ENCODE measurements at regions not wholly inside any gene's neighbourhood (a gene's known extent, or its start where the extent isn't known, plus 50 kb on each side); places are given as distances from the start of the nearest gene placed in this dataset.

DNA sequence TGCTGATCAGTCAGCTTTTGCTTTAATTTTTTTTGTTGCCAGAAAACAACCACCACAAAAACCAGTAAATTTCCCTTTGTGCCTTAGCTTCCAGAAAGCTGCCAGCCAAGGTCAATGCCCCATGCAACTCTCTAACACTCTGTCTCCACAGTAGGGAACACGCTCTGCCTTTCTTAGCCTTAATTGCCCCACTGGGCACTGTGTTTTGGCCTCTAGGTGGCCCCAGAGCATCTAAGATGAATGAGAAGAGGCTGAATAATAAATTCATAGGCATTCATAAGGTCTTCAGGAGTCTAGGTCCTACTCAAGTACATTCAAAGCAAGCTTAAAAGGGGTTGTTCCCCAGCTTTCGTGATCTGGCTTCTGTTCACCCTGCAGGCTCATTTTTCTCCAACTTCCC is 57.7 kb upstream of the PASD1 start:
- Histone ChIP-seq H3K9me3 (ENCODE audit: low read depth, low read length, poor library complexity, severe bottlenecking) (no peaks in the 10 kb centered on the region), H3K4me1 (ENCODE audit: insufficient read depth, low read length, poor library complexity, severe bottlenecking) (no peaks in the 10 kb centered on the region), H3K27ac (ENCODE audit: low read depth, low read length, poor library complexity, severe bottlenecking) (no peak overlapping the region), H3K27me3 (replicated peaks; ENCODE audit: insufficient read depth, low read depth, low read length, poor library complexity) (peaks cover 4% of the 10 kb centered on the region), H3K4me3 (ENCODE audit: low read depth, low read length, poor library complexity, severe bottlenecking) (no peak overlapping the region), H3K36me3 (ENCODE audit: insufficient read depth, low read length, poor library complexity, severe bottlenecking) (no peaks in the 10 kb centered on the region)
- intact Hi-C loops (cut with micrococcal nuclease; ENCODE audit: unreplicated experiment): loop anchor here (5.0 kb wide), 1 partner anchor 172 kb away; no protein-coding TSS in a partner anchor
- ChIA-PET CTCF (no interaction called here), POLR2A (ENCODE audit: low non-redundant PET) (no interaction called here)
- peak; percentile 37 for DNase-seq (ENCODE audit: low spot score)
- BruUV-seq (replicated peaks): no TSS peak
- TF ChIP-seq, protein P1, sequence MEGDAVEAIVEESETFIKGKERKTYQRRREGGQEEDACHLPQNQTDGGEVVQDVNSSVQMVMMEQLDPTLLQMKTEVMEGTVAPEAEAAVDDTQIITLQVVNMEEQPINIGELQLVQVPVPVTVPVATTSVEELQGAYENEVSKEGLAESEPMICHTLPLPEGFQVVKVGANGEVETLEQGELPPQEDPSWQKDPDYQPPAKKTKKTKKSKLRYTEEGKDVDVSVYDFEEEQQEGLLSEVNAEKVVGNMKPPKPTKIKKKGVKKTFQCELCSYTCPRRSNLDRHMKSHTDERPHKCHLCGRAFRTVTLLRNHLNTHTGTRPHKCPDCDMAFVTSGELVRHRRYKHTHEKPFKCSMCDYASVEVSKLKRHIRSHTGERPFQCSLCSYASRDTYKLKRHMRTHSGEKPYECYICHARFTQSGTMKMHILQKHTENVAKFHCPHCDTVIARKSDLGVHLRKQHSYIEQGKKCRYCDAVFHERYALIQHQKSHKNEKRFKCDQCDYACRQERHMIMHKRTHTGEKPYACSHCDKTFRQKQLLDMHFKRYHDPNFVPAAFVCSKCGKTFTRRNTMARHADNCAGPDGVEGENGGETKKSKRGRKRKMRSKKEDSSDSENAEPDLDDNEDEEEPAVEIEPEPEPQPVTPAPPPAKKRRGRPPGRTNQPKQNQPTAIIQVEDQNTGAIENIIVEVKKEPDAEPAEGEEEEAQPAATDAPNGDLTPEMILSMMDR (conservative IDR thresholded peaks at IDR 0.05; ENCODE audit: low read depth, low read length): peak; percentile 56
- no peak for TF ChIP-seq EZH2 (IDR thresholded peaks at IDR 0.05; ENCODE audit: borderline replicate concordance, low read depth, low read length, poor library complexity, severe bottlenecking)

DNA sequence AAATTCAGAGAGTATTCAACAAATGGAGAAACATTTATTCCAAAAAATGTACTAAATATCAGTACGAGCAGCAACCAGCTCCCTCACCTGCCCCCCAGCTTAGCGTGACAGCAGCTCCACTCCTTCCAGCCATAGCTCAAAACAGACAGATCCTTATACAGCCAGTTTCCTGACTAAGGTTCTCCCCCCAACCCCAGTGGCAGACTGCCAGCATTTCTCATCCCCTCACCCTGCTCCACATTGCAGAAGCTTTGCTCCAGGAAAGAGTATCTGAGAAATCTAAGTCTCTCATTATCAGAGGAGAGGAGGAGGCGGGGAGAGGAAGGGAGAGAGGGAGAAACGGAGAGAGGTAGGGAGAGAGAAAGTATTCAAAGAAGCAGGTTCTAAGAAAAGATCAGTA is 53.3 kb upstream of the PASD1 start:
- Histone ChIP-seq H3K4me3 (ENCODE audit: low read depth, low read length, poor library complexity, severe bottlenecking) (no peak overlapping the region), H3K4me1 (ENCODE audit: insufficient read depth, low read length, poor library complexity, severe bottlenecking) (no peaks in the 10 kb centered on the region), H3K27ac (ENCODE audit: low read depth, low read length, poor library complexity, severe bottlenecking) (no peak overlapping the region), H3K36me3 (ENCODE audit: insufficient read depth, low read length, poor library complexity, severe bottlenecking) (no peaks in the 10 kb centered on the region), H3K27me3 (replicated peaks; ENCODE audit: insufficient read depth, low read depth, low read length, poor library complexity) (peaks cover 4% of the 10 kb centered on the region), H3K9me3 (ENCODE audit: low read depth, low read length, poor library complexity, severe bottlenecking) (no peaks in the 10 kb centered on the region)
- no TSS peak for BruUV-seq (replicated peaks)
- intact Hi-C loops (cut with micrococcal nuclease; ENCODE audit: unreplicated experiment): no loop called here
- no peak for DNase-seq (ENCODE audit: low spot score)
- CTCF ChIA-PET: no interaction called here
- POLR2A ChIA-PET (ENCODE audit: low non-redundant PET): no interaction called here
- no peak for TF ChIP-seq EZH2 (IDR thresholded peaks at IDR 0.05; ENCODE audit: borderline replicate concordance, low read depth, low read length, poor library complexity, severe bottlenecking)
- TF ChIP-seq, protein P1 (conservative IDR thresholded peaks at IDR 0.05; ENCODE audit: low read depth, low read length): no peak

DNA sequence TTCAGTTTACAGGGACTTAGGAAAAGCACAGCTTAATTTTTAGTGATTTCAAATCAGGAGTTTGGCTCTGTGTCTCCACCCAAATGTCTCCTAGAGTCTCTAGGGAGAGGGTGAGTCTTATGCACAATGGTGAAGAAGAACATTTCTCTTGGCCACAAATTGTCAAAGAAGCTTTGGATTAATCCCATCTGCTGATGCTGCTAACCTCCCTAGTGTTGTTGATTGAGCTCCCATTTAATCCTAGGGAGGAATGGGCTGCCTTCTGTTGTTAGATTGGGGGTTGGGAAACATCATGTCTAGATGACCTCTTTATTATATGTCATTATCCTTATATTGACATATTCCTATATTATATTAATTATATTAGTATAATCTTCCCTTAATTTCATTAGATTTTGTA is 50.0 kb upstream of the PASD1 start:
- intact Hi-C loops (cut with micrococcal nuclease; ENCODE audit: unreplicated experiment): no loop called here
- H3K4me3 ChIP-seq (ENCODE audit: low read depth, low read length, poor library complexity, severe bottlenecking): no peak overlapping the region
- TF ChIP-seq, protein P1 (conservative IDR thresholded peaks at IDR 0.05; ENCODE audit: low read depth, low read length): no peak
- no peak for TF ChIP-seq EZH2 (IDR thresholded peaks at IDR 0.05; ENCODE audit: borderline replicate concordance, low read depth, low read length, poor library complexity, severe bottlenecking)
- POLR2A ChIA-PET (ENCODE audit: low non-redundant PET): no interaction called here
- CTCF ChIA-PET: no interaction called here
- no peak overlapping the region for H3K27ac ChIP-seq (ENCODE audit: low read depth, low read length, poor library complexity, severe bottlenecking)
- H3K27me3 ChIP-seq (replicated peaks; ENCODE audit: insufficient read depth, low read depth, low read length, poor library complexity): peaks cover 9% of the 10 kb centered on the region
- DNase-seq (ENCODE audit: low spot score): no peak
- BruUV-seq (replicated peaks): no TSS peak
- H3K4me1 ChIP-seq (ENCODE audit: insufficient read depth, low read length, poor library complexity, severe bottlenecking): no peaks in the 10 kb centered on the region
- H3K9me3 ChIP-seq (ENCODE audit: low read depth, low read length, poor library complexity, severe bottlenecking): no peaks in the 10 kb centered on the region
- no peaks in the 10 kb centered on the region for H3K36me3 ChIP-seq (ENCODE audit: insufficient read depth, low read length, poor library complexity, severe bottlenecking)
